NCI-H2029 (cell line): ENCODE measurements at regions not wholly inside any gene's neighbourhood (a gene's known extent, or its start where the extent isn't known, plus 50 kb on each side); places are given as distances from the start of the nearest gene placed in this dataset.
"Not testable (repeated sequence)": the region's sequence is repeated elsewhere in the genome, so short reads cannot be mapped to it uniquely, and the experiment has no call there.

Source experiments
- DNase-seq: peaks from one replicate; lab custom pipeline; 2025; lab: John Stamatoyannopoulos, UW

GRCh38 chr13:88717946-88718345 is 1046.8 kb downstream of the SLITRK5 start:
- no peak for DNase-seq

GRCh38 chr13:88718781-88719180 is 1047.6 kb downstream of the SLITRK5 start:
- DNase-seq = no peak

- no peak for DNase-seq
Measured at GRCh38 chr13:88726075-88726474, 1054.9 kb downstream of the SLITRK5 start.

- DNase-seq = not testable (repeated sequence)
Measured at GRCh38 chr13:88727236-88727635, 1056.1 kb downstream of the SLITRK5 start.

- DNase-seq = no peak
Measured at GRCh38 chr13:88729605-88730004, 1058.4 kb downstream of the SLITRK5 start.

GRCh38 chr13:88736026-88736425 is 1064.9 kb downstream of the SLITRK5 start:
- DNase-seq = no peak

GRCh38 chr13:88739195-88739594 is 1068.0 kb downstream of the SLITRK5 start:
- DNase-seq = no peak

- DNase-seq = no peak
Measured at GRCh38 chr13:88744289-88744688, 1073.1 kb downstream of the SLITRK5 start.

GRCh38 chr13:88745011-88745410 is 1073.8 kb downstream of the SLITRK5 start:
- DNase-seq = no peak

GRCh38 chr13:88752041-88752440 is 1080.9 kb downstream of the SLITRK5 start:
- no peak for DNase-seq

GRCh38 chr13:88754141-88754540 is 1083.0 kb downstream of the SLITRK5 start:
- DNase-seq = no peak

- DNase-seq = no peak
Measured at GRCh38 chr13:88761145-88761544, 1090.0 kb downstream of the SLITRK5 start.

- DNase-seq = no peak
Measured at GRCh38 chr13:88764103-88764502, 1092.9 kb downstream of the SLITRK5 start.

GRCh38 chr13:88800505-88800904 is 1129.3 kb downstream of the SLITRK5 start:
- DNase-seq = no peak

GRCh38 chr13:88801361-88801760 is 1130.2 kb downstream of the SLITRK5 start:
- no peak for DNase-seq

- DNase-seq = no peak
Measured at GRCh38 chr13:88802886-88803285, 1131.7 kb downstream of the SLITRK5 start.

GRCh38 chr13:88806438-88806837 is 1135.3 kb downstream of the SLITRK5 start:
- no peak for DNase-seq

GRCh38 chr13:88817560-88817959 is 1146.4 kb downstream of the SLITRK5 start:
- no peak for DNase-seq

GRCh38 chr13:88823114-88823513 is 1151.9 kb downstream of the SLITRK5 start:
- no peak for DNase-seq

- no peak for DNase-seq
Measured at GRCh38 chr13:88824218-88824617, 1153.0 kb downstream of the SLITRK5 start.

GRCh38 chr13:88840085-88840484 is 1168.9 kb downstream of the SLITRK5 start:
- no peak for DNase-seq

GRCh38 chr13:88852293-88852692 is 1181.1 kb downstream of the SLITRK5 start:
- not testable (repeated sequence) for DNase-seq

GRCh38 chr13:88857256-88857655 is 1186.1 kb downstream of the SLITRK5 start:
- DNase-seq = no peak

GRCh38 chr13:88862095-88862620 is 1191.0 kb downstream of the SLITRK5 start:
- no peak for DNase-seq

- no peak for DNase-seq
Measured at GRCh38 chr13:88863116-88863515, 1191.9 kb downstream of the SLITRK5 start.
